Tibial artery (tissue), 4 donors: ENCODE measurements at regions not wholly inside any gene's neighbourhood (a gene's known extent, or its start where the extent isn't known, plus 50 kb on each side); places are given as distances from the start of the nearest gene placed in this dataset.
"Not testable (repeated sequence)": the region's sequence is repeated elsewhere in the genome, so short reads cannot be mapped to it uniquely, and the experiment has no call there.

Experiments
- DNase-seq, 2 donors: peaks; one replicate each; pipeline ENCODE4 v3.0.0-alpha.2; 2019
- H3K27ac ChIP-seq, 2 donors: fragments of 200-600 bp; sonication (generic) in 1 of 2; 1 replicate in 1 of 2; 2 replicates in 1 of 2; pipeline ENCODE4 v1.5.1; 2018 to 2019; ENCODE audit warnings: mild to moderate bottlenecking in 1 of 2
- H3K27me3 ChIP-seq, 2 donors: fragments of 200-600 bp; sonication (generic) in 1 of 2; one replicate each; pipeline versions ENCODE4 v1.5.1 to v1.6.0; 2016 to 2019
- H3K36me3 ChIP-seq, 3 donors: fragments of 200-600 bp; sonication (generic) in 2 of 3; one replicate each; pipeline ENCODE4 v1.5.1; 2016 to 2019; ENCODE audit warnings: mild to moderate bottlenecking in 2 of 3
- H3K4me1 ChIP-seq, 4 donors: fragments of 200-600 bp; sonication (generic) in 2 of 4; 1 replicate in 3 of 4; 2 replicates in 1 of 4; pipeline ENCODE4 v1.5.1; 2016 to 2019
- H3K4me3 ChIP-seq, 2 donors: fragments of 200-600 bp; sonication (generic) in 1 of 2; 1 replicate in 1 of 2; 2 replicates in 1 of 2; pipeline ENCODE4 v1.5.1; 2018 to 2019; ENCODE audit warnings: mild to moderate bottlenecking in 2 of 2
- H3K9me3 ChIP-seq, 3 donors: fragments of 200-600 bp; sonication (generic) in 1 of 3; one replicate each; pipeline ENCODE4 v1.5.1; 2016 to 2019
- CTCF ChIP-seq, 2 experiments: fragments of 200-600 bp in 1 of 2; fragments of 450-650 bp in 1 of 2; IDR thresholded peaks; one replicate each; pipeline ENCODE4 v1.5.1; 2017 to 2019; ENCODE audit warnings: antibody characterized with exemption in 2 of 2, mild to moderate bottlenecking in 1 of 2, moderate library complexity in 1 of 2
- intact Hi-C: fragments of 100-400 bp; cut with DNase I; formaldehyde crosslinking; loops from one replicate; pipeline ENCODE4 v1.15.0; 2023; ENCODE audit warnings: low total_unique reads

GRCh38 chr2:49332415-49332814 is 178.1 kb upstream of the FSHR start:
- no peak overlapping the region for H3K27ac ChIP-seq
- no peaks in the 10 kb centered on the region for H3K36me3 ChIP-seq
- no peak overlapping the region for H3K4me3 ChIP-seq
- no peaks in the 10 kb centered on the region for H3K4me1 ChIP-seq
- intact Hi-C loops: no loop called here
- DNase-seq: no peak
- H3K27me3 ChIP-seq: no peaks in the 10 kb centered on the region
- no peak for TF ChIP-seq CTCF (IDR thresholded peaks at IDR 0.05)
- no peaks in the 10 kb centered on the region for H3K9me3 ChIP-seq

GRCh38 chr2:49318531-49318930 is 164.2 kb upstream of the FSHR start:
- H3K36me3 ChIP-seq: no peaks in the 10 kb centered on the region
- TF ChIP-seq CTCF (IDR thresholded peaks at IDR 0.05): no peak
- no peak overlapping the region for H3K4me3 ChIP-seq
- intact Hi-C loops: no loop called here
- H3K4me1 ChIP-seq: no peaks in the 10 kb centered on the region
- H3K27me3 ChIP-seq: no peaks in the 10 kb centered on the region
- no peak overlapping the region for H3K27ac ChIP-seq
- DNase-seq: no peak
- H3K9me3 ChIP-seq: peaks cover 0 to 10% (median 4%) of the 10 kb centered on the region in 3 donors

- DNase-seq: no peak
- Histone ChIP-seq H3K4me1 (no peaks in the 10 kb centered on the region), H3K36me3 (no peaks in the 10 kb centered on the region), H3K4me3 (no peak overlapping the region), H3K27me3 (no peaks in the 10 kb centered on the region), H3K27ac (no peak overlapping the region), H3K9me3 (no peaks in the 10 kb centered on the region)
- TF ChIP-seq CTCF (IDR thresholded peaks at IDR 0.05): no peak
- intact Hi-C loops: no loop called here
These were observed 155.1 kb upstream of the FSHR start for GRCh38 chr2:49309461-49309860.

- Histone ChIP-seq H3K36me3 (no peaks in the 10 kb centered on the region), H3K4me3 (no peak overlapping the region)
- intact Hi-C loops: no loop called here
These were observed 152.6 kb upstream of the FSHR start for GRCh38 chr2:49306925-49307324.

GRCh38 chr2:49298693-49299092 is 144.4 kb upstream of the FSHR start:
- intact Hi-C loops: not testable (repeated sequence)

More at GRCh38 chr2:49306925-49307324, 152.6 kb upstream of the FSHR start:
- Histone ChIP-seq H3K27ac (no peak overlapping the region), H3K9me3 (no peaks in the 10 kb centered on the region), H3K4me1 (no peaks in the 10 kb centered on the region), H3K27me3 (no peaks in the 10 kb centered on the region)
- no peak for TF ChIP-seq CTCF (IDR thresholded peaks at IDR 0.05)
- DNase-seq: no peak

GRCh38 chr2:49298230-49298629 is 143.9 kb upstream of the FSHR start:
- H3K27ac ChIP-seq: no peak overlapping the region
- intact Hi-C loops: no loop called here
- no peak overlapping the region for H3K4me3 ChIP-seq
- H3K4me1 ChIP-seq: no peaks in the 10 kb centered on the region
- no peaks in the 10 kb centered on the region for H3K27me3 ChIP-seq
- H3K36me3 ChIP-seq: no peaks in the 10 kb centered on the region
- no peak for TF ChIP-seq CTCF (IDR thresholded peaks at IDR 0.05)
- no peaks in the 10 kb centered on the region for H3K9me3 ChIP-seq
- no peak for DNase-seq

More at GRCh38 chr2:49298693-49299092, 144.4 kb upstream of the FSHR start:
- not testable (repeated sequence) for H3K36me3 ChIP-seq, H3K9me3 ChIP-seq, H3K27ac ChIP-seq, H3K27me3 ChIP-seq, H3K4me1 ChIP-seq, H3K4me3 ChIP-seq, DNase-seq
